ENCODE measurements at regions not wholly inside any gene's neighbourhood (a gene's known extent, or its start where the extent isn't known, plus 50 kb on each side); places are given as distances from the start of the nearest gene placed in this dataset.

DNA sequence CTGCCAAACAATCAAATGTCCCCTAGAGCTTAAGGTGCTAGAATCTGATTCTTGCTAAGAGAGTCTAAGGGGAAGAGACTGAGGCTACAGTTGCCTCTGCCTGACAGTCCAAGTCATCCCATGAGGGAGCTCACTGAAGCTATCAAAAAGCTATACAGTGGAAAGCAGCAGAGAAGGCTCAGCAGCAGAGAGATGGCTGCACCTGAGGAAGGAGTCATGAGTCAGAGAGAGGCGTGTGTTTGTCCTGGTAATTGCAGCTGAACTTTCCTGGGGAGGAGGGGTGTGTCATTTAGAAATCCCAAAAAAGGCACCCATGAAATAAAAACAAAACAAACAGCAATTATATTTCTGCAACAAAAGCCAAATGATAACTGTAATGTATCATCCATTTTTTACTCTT is 305.2 kb upstream of the UBE2E3 start:
- Histone ChIP-seq H3K27me3 (ENCODE audit: insufficient read depth, poor library complexity, severe bottlenecking) (no peaks in the 10 kb centered on the region), H3K27ac (replicated peaks) (no peak overlapping the region), H3K4me3 (replicated peaks; ENCODE audit: insufficient read depth, low read length) (no peak overlapping the region)
- TF ChIP-seq SPI1 (IDR thresholded peaks at IDR 0.05; ENCODE audit: borderline replicate concordance, low read depth) (no peak), GABPA (IDR thresholded peaks at IDR 0.05; ENCODE audit: low read depth) (no peak), POLR2AphosphoS5 (IDR thresholded peaks at IDR 0.05; ENCODE audit: low read depth) (no peak)
- TF ChIP-seq, protein P1, sequence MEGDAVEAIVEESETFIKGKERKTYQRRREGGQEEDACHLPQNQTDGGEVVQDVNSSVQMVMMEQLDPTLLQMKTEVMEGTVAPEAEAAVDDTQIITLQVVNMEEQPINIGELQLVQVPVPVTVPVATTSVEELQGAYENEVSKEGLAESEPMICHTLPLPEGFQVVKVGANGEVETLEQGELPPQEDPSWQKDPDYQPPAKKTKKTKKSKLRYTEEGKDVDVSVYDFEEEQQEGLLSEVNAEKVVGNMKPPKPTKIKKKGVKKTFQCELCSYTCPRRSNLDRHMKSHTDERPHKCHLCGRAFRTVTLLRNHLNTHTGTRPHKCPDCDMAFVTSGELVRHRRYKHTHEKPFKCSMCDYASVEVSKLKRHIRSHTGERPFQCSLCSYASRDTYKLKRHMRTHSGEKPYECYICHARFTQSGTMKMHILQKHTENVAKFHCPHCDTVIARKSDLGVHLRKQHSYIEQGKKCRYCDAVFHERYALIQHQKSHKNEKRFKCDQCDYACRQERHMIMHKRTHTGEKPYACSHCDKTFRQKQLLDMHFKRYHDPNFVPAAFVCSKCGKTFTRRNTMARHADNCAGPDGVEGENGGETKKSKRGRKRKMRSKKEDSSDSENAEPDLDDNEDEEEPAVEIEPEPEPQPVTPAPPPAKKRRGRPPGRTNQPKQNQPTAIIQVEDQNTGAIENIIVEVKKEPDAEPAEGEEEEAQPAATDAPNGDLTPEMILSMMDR (IDR thresholded peaks at IDR 0.05; ENCODE audit: insufficient read depth, low read length): no peak
- TF ChIP-seq, protein P2, sequence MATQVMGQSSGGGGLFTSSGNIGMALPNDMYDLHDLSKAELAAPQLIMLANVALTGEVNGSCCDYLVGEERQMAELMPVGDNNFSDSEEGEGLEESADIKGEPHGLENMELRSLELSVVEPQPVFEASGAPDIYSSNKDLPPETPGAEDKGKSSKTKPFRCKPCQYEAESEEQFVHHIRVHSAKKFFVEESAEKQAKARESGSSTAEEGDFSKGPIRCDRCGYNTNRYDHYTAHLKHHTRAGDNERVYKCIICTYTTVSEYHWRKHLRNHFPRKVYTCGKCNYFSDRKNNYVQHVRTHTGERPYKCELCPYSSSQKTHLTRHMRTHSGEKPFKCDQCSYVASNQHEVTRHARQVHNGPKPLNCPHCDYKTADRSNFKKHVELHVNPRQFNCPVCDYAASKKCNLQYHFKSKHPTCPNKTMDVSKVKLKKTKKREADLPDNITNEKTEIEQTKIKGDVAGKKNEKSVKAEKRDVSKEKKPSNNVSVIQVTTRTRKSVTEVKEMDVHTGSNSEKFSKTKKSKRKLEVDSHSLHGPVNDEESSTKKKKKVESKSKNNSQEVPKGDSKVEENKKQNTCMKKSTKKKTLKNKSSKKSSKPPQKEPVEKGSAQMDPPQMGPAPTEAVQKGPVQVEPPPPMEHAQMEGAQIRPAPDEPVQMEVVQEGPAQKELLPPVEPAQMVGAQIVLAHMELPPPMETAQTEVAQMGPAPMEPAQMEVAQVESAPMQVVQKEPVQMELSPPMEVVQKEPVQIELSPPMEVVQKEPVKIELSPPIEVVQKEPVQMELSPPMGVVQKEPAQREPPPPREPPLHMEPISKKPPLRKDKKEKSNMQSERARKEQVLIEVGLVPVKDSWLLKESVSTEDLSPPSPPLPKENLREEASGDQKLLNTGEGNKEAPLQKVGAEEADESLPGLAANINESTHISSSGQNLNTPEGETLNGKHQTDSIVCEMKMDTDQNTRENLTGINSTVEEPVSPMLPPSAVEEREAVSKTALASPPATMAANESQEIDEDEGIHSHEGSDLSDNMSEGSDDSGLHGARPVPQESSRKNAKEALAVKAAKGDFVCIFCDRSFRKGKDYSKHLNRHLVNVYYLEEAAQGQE (IDR thresholded peaks at IDR 0.05; ENCODE audit: insufficient replicate concordance, low read depth): no peak
- DNase-seq (ENCODE audit: low read depth in 1 of 2, low spot score in 1 of 2): no peak

DNA sequence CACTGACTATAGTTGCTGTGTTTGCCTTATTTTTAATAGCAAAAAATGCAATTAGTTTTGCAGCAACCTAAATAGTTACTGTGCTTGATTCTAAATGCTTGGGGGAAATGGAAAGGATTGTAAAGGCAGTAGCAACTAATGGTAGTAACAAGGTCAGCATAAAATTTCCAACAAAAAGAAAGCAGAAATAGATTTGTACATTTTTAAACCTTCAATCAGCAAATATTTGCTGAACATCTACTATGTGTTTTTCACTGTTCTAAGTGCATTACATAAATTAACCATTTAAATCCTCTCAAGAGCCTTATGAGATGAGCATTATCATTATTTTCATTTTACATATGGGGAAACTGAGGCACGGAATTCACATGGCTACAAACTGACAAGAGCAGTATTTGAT is 308.0 kb upstream of the UBE2E3 start:
- DNase-seq (ENCODE audit: low read depth in 1 of 2, low spot score in 1 of 2): no peak
- Histone ChIP-seq H3K27me3 (ENCODE audit: insufficient read depth, poor library complexity, severe bottlenecking) (no peaks in the 10 kb centered on the region), H3K4me3 (replicated peaks; ENCODE audit: insufficient read depth, low read length) (no peak overlapping the region), H3K27ac (replicated peaks) (no peak overlapping the region)
- no peak for TF ChIP-seq POLR2AphosphoS5 (IDR thresholded peaks at IDR 0.05; ENCODE audit: low read depth)
- no peak for TF ChIP-seq GABPA (IDR thresholded peaks at IDR 0.05; ENCODE audit: low read depth)
- TF ChIP-seq, protein P1 (IDR thresholded peaks at IDR 0.05; ENCODE audit: insufficient read depth, low read length): no peak
- TF ChIP-seq SPI1 (IDR thresholded peaks at IDR 0.05; ENCODE audit: borderline replicate concordance, low read depth): no peak
- TF ChIP-seq, protein P2 (IDR thresholded peaks at IDR 0.05; ENCODE audit: insufficient replicate concordance, low read depth): no peak

DNA sequence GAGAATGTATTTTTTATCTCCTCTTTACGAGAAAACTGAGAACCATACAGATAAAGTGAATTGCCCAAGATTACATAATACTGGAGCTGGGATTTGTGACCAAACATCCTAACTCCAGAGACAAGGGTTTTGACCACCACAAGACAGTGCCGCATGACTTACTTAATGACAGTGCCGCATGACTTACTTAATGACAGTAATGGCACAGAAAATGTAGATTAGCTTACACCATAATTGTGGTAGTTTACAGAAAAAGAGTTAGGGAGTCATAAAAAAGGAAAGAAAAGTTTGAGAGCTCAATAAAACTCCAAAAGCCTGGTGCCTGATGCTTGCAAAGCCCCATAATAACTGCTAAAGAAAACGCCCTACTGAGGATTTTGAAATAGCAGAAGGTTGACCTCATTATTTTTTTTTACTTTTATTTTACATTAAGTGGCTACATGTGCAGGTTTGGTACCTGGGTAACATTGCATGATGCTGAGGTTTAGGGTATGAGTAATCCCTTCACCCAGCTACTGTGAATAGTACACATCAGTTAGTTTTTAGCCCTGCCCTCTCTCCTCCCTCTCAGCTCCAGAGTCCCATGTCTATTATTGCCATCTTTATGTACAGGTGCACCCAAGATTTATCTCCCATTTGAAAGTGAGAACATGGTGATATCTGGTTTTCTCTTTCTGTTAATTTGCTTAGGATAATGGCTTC is 310.0 kb upstream of the UBE2E3 start:
- no peaks in the 10 kb centered on the region for H3K27me3 ChIP-seq (ENCODE audit: insufficient read depth, poor library complexity, severe bottlenecking)
- H3K4me3 ChIP-seq (replicated peaks; ENCODE audit: insufficient read depth, low read length): no peak overlapping the region
- no peak for DNase-seq (ENCODE audit: low read depth in 1 of 2, low spot score in 1 of 2)
- H3K27ac ChIP-seq (replicated peaks): no peak overlapping the region
- TF ChIP-seq POLR2AphosphoS5 (IDR thresholded peaks at IDR 0.05; ENCODE audit: low read depth) (no peak), GABPA (IDR thresholded peaks at IDR 0.05; ENCODE audit: low read depth) (no peak), SPI1 (IDR thresholded peaks at IDR 0.05; ENCODE audit: borderline replicate concordance, low read depth) (no peak)
- TF ChIP-seq, protein P1 (IDR thresholded peaks at IDR 0.05; ENCODE audit: insufficient read depth, low read length): no peak
- TF ChIP-seq, protein P2 (IDR thresholded peaks at IDR 0.05; ENCODE audit: insufficient replicate concordance, low read depth): no peak
